ENCODE measurements at regions not wholly inside any gene's neighbourhood (a gene's known extent, or its start where the extent isn't known, plus 50 kb on each side); places are given as distances from the start of the nearest gene placed in this dataset.
"Not testable (repeated sequence)": the region's sequence is repeated elsewhere in the genome, so short reads cannot be mapped to it uniquely, and the experiment has no call there.

GRCh38 chr5:8840746-8841145 is 705.1 kb downstream of the SEMA5A start:
- TF ChIP-seq RFX5 (IDR thresholded peaks at IDR 0.05; ENCODE audit: low read length); YY1 (IDR thresholded peaks at IDR 0.05; ENCODE audit: low read depth); RCOR1 (IDR thresholded peaks at IDR 0.05; ENCODE audit: low read length); POLR2AphosphoS5 (IDR thresholded peaks at IDR 0.05; ENCODE audit: low read depth, low read length): not testable (repeated sequence)

Data from SK-N-SH (cell line).